Common myeloid progenitor, CD34-positive (primary cell): ENCODE measurements at regions not wholly inside any gene's neighbourhood (a gene's known extent, or its start where the extent isn't known, plus 50 kb on each side); places are given as distances from the start of the nearest gene placed in this dataset.

Experiments used
- CTCF ChIA-PET: fragments of 350-600 bp; sonication (Branson Sonifier 250); formaldehyde crosslinking; loops from one replicate; lab custom pipeline; 2021; ENCODE audit warnings: antibody characterized with exemption; lab: Charles Lee
- POLR2A ChIA-PET: fragments of 350-600 bp; sonication (Branson Sonifier 250); formaldehyde crosslinking; loops from one replicate; lab custom pipeline; 2021; ENCODE audit warnings: antibody characterized with exemption; lab: Charles Lee
- DNase-seq, 3 donors: peaks; one replicate each; pipeline versions ENCODE4 v3.0.0 to v3.0.0-alpha.2; 2013
- H3K27ac ChIP-seq, 2 experiments: 1 replicate in 1 of 2; 2 replicates in 1 of 2; pipeline ENCODE4 v1.7.0; 2013; ENCODE audit warnings: inconsistent platforms in 2 of 2, low read length in 2 of 2, mild to moderate bottlenecking in 2 of 2, low read depth in 1 of 2, moderate library complexity in 1 of 2; ENCODE audit not compliant: severe bottlenecking in 2 of 2, insufficient read depth in 1 of 2, poor library complexity in 1 of 2
- H3K27me3 ChIP-seq, 5 experiments: replicated peaks in 2 of 5; 1 replicate in 3 of 5; 2 replicates in 2 of 5; pipeline versions ENCODE4 v1.6.1 to v1.7.0; 2013; ENCODE audit warnings: low read length in 4 of 5, mild to moderate bottlenecking in 2 of 5, moderate library complexity in 2 of 5, inconsistent platforms in 1 of 5; ENCODE audit not compliant: insufficient read depth in 5 of 5, control insufficient read depth in 4 of 5
- H3K36me3 ChIP-seq, 4 experiments: 1 replicate in 2 of 4; 2 replicates in 2 of 4; pipeline versions ENCODE4 v1.6.1 to v1.7.0; 2013; ENCODE audit warnings: low read length in 3 of 4, control low read depth in 1 of 4, mild to moderate bottlenecking in 1 of 4; ENCODE audit not compliant: control insufficient read depth in 4 of 4, insufficient read depth in 4 of 4
- H3K4me1 ChIP-seq, 4 experiments: 1 replicate in 3 of 4; 2 replicates in 1 of 4; pipeline versions ENCODE4 v1.6.1 to v1.7.1; 2013; ENCODE audit warnings: low read length in 3 of 4, mild to moderate bottlenecking in 3 of 4, control low read depth in 1 of 4, inconsistent platforms in 1 of 4, moderate library complexity in 1 of 4; ENCODE audit not compliant: control insufficient read depth in 4 of 4, insufficient read depth in 4 of 4; ENCODE audit errors: control extremely low read depth in 1 of 4
- H3K4me3 ChIP-seq, 7 experiments: 1 replicate in 4 of 7; 2 replicates in 3 of 7; pipeline versions ENCODE4 v1.5.1 to v1.7.0; 2013; ENCODE audit warnings: mild to moderate bottlenecking in 7 of 7, low read length in 6 of 7, moderate library complexity in 6 of 7, inconsistent platforms in 2 of 7, low read depth in 2 of 7, control low read depth in 1 of 7; ENCODE audit not compliant: insufficient read depth in 4 of 7, control insufficient read depth in 1 of 7; ENCODE audit errors: extremely low read depth in 1 of 7
- H3K9me3 ChIP-seq, 5 experiments: 1 replicate in 4 of 5; 2 replicates in 1 of 5; pipeline versions ENCODE4 v1.6.1 to v1.7.1; 2013; ENCODE audit warnings: low read length in 4 of 5, mild to moderate bottlenecking in 2 of 5, inconsistent platforms in 1 of 5, low read depth in 1 of 5, moderate library complexity in 1 of 5; ENCODE audit not compliant: control insufficient read depth in 4 of 5, insufficient read depth in 2 of 5; ENCODE audit errors: control extremely low read depth in 1 of 5
- WGBS: methylation state at CpG from one replicate; pipeline ENCODE4 v1.1.5; 2013; ENCODE audit not compliant: insufficient coverage; 5-methylcytosine and 5-hydroxymethylcytosine counted together

GRCh38 chr9:81874931-81875330, 53.3 kb upstream of the SPATA31D4 start:
- Histone ChIP-seq H3K9me3 (no peaks in the 10 kb centered on the region), H3K4me1 (no peaks in the 10 kb centered on the region), H3K27ac (no peak overlapping the region), H3K4me3 (no peak overlapping the region), H3K27me3 (no peaks in the 10 kb centered on the region), H3K36me3 (no peaks in the 10 kb centered on the region)
- no peak for DNase-seq
- POLR2A ChIA-PET: no interaction called here
- WGBS: 96% methylated on average over 2 of the region's 4 CpGs
- CTCF ChIA-PET: interaction anchor here (0.8 kb wide), 1 partner anchor 11 kb away, joined by 3 read pairs; no protein-coding TSS in a partner anchor

- CTCF ChIA-PET: no interaction called here
- no peaks in the 10 kb centered on the region for H3K36me3 ChIP-seq
- POLR2A ChIA-PET: no interaction called here
Measured at GRCh38 chr9:81877047-81877446, 51.2 kb upstream of the SPATA31D4 start.

More at GRCh38 chr9:81877047-81877446, 51.2 kb upstream of the SPATA31D4 start:
- no peak overlapping the region for H3K4me3 ChIP-seq
- DNase-seq: no peak
- no peak overlapping the region for H3K27ac ChIP-seq
- H3K4me1 ChIP-seq: no peaks in the 10 kb centered on the region
- H3K27me3 ChIP-seq: no peaks in the 10 kb centered on the region
- H3K9me3 ChIP-seq: no peaks in the 10 kb centered on the region
- 97% methylated on average over 7 of the region's 9 CpGs for WGBS
